NCI-H1694 (cell line): ENCODE measurements at regions not wholly inside any gene's neighbourhood (a gene's known extent, or its start where the extent isn't known, plus 50 kb on each side); places are given as distances from the start of the nearest gene placed in this dataset.

Experiments used
- DNase-seq: peaks from one replicate; lab custom pipeline; 2025; lab: John Stamatoyannopoulos, UW

- no peak for DNase-seq
Measured at GRCh38 chr3:13209634-13209997, 136.4 kb upstream of the IQSEC1 start.

GRCh38 chr3:13208706-13209633, 135.7 kb upstream of the IQSEC1 start:
- no peak for DNase-seq

GRCh38 chr3:13207975-13208705, 134.9 kb upstream of the IQSEC1 start:
- DNase-seq, result no peak

GRCh38 chr3:13207578-13207922, 134.3 kb upstream of the IQSEC1 start:
- DNase-seq, result no peak

GRCh38 chr3:13206799-13207577, 133.8 kb upstream of the IQSEC1 start:
- DNase-seq, result no peak

- DNase-seq, result no peak
Measured at GRCh38 chr3:13205567-13206143, 132.4 kb upstream of the IQSEC1 start.

- no peak for DNase-seq
Measured at GRCh38 chr3:13204177-13204581, 130.9 kb upstream of the IQSEC1 start.

- no peak for DNase-seq
Measured at GRCh38 chr3:13203398-13204176, 130.4 kb upstream of the IQSEC1 start.

- DNase-seq, result no peak
Measured at GRCh38 chr3:13202744-13203397, 129.6 kb upstream of the IQSEC1 start.

GRCh38 chr3:13201851-13202250, 128.6 kb upstream of the IQSEC1 start:
- DNase-seq, result no peak

- DNase-seq, result no peak
Measured at GRCh38 chr3:13200946-13201345, 127.7 kb upstream of the IQSEC1 start.

GRCh38 chr3:13200465-13200864, 127.2 kb upstream of the IQSEC1 start:
- DNase-seq, result no peak

GRCh38 chr3:13199899-13200451, 126.7 kb upstream of the IQSEC1 start:
- DNase-seq, result no peak

GRCh38 chr3:13199006-13199776, 126.0 kb upstream of the IQSEC1 start:
- no peak for DNase-seq

- DNase-seq, result no peak
Measured at GRCh38 chr3:13198264-13198879, 125.1 kb upstream of the IQSEC1 start.

GRCh38 chr3:13197795-13198194, 124.6 kb upstream of the IQSEC1 start:
- DNase-seq, result no peak

- no peak for DNase-seq
Measured at GRCh38 chr3:13197281-13197680, 124.1 kb upstream of the IQSEC1 start.

- no peak for DNase-seq
Measured at GRCh38 chr3:13195374-13195773, 122.1 kb upstream of the IQSEC1 start.
